H4 (cell line): ENCODE measurements at regions not wholly inside any gene's neighbourhood (a gene's known extent, or its start where the extent isn't known, plus 50 kb on each side); places are given as distances from the start of the nearest gene placed in this dataset.
A peak's percentile ranks its signal among the peaks of the same experiment; 100 is the strongest.

Experiments used
- DNase-seq: peaks from one replicate; pipeline ENCODE4 v3.0.0-alpha.2; 2015; ENCODE audit warnings: low spot score

- DNase-seq, result no peak
Observed at GRCh38 chr11:19403196-19403895, 162.6 kb upstream of the E2F8 start.

DNA sequence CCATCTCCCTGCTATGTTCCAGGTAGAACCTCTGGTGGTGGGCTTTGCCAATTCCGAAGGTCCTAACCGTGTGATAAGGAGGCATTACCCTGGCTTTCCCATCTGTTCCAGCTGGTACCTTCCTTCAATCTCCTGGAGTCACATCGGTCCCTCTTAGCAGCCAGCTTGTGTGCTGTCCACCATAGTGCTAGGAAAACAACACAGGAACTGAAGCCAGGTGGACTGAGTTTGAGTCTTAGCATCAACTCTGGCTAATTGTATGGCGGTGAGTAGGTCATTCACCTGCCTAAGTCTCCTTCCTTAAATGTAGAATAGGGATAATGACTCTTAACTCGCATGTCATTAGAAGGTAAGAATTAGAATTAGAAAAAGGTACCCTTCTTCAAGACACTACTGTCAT is 159.6 kb upstream of the E2F8 start:
- DNase-seq, result no peak

DNA sequence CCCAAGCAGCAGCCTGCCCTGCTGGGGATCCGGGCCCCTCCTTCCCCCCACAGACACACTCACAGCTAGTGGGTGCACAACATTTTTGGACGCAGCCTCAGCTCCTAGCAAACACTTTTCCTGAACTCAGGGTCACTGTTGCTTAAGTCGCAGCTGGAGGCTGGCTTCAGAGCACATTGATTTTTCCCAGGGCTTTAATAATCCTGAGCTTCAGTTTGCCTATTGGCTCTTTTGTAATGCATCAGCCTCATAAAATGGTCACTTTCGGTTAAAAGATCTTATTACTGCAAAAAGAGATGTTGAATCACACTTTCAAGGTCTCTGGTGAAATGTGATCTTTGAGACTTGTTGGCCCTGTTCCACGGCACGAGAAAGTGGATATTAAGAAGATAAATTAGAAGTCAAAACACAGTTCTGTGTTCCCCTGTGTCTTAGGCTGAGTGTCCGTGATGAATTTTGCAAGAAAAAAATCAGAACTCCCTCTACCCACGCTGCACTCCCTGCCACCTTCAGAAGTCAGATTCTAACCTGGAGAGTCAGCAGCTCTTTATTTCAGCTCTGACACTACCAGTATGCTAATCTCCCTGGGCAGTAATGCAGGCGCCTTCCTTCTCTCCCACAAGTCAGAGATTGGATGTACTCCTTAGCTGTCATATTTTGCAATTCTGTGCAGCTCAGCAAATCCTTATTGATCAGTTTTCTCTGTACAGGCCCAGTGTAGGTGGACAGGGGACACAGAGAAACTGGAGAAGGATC is 158.2 kb upstream of the E2F8 start:
- DNase-seq, result peak; percentile 34

DNA sequence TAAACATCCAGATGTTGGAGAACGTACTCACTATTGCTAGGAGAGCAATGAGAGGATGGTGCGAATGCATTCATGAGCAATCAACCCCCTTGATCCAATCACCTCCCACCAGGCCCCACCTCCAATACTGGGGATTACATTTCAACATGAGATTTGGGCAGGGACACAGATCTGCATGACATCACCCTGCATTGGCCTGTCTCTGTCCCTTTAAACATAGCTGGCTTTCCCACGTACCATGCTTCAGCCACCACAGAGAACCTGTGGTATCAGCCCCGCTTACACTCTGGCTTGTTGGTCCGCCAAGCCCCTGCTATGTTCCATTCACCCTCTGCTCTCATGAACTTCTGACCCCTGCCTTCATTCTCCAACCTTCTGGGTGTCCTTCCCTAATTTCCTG is 157.5 kb upstream of the E2F8 start:
- no peak for DNase-seq

GRCh38 chr11:19395050-19395449 is 154.3 kb upstream of the E2F8 start:
- no peak for DNase-seq

GRCh38 chr11:19394525-19395016 is 153.8 kb upstream of the E2F8 start:
- peak; percentile 41 for DNase-seq

GRCh38 chr11:19393941-19394340 is 153.2 kb upstream of the E2F8 start:
- DNase-seq, result no peak

DNA sequence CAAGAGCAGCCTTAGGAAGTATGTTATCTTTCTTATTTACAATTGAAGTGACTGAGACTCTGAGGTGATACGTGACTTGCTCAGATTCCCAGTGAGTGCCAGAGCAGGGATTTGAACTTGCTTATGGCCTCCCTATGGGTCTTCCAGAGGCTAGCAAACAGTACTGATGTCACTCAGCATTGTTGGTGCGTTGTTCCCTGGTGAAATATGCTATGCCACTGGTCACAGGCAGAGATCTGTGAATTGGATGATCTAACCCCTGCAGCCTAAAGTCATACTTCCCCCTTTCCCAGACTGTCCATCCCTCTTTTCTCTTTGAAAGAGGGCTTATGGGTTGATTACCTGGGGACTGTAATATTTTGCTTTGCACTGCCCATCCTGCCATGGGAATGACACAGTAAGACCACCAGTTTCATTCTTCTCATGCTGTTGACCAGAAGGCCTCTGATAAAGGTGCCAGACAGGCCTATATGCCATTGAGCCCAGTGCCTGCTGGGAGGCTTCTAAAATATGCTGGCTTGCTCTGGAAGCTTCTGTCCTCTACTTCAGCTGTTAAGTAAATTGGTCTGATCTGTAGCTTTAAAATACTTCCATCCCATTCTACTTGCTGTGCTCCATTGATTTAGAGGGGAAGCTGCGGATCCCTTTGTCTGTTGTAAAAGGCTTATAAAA is 152.2 kb upstream of the E2F8 start:
- DNase-seq, result no peak

DNA sequence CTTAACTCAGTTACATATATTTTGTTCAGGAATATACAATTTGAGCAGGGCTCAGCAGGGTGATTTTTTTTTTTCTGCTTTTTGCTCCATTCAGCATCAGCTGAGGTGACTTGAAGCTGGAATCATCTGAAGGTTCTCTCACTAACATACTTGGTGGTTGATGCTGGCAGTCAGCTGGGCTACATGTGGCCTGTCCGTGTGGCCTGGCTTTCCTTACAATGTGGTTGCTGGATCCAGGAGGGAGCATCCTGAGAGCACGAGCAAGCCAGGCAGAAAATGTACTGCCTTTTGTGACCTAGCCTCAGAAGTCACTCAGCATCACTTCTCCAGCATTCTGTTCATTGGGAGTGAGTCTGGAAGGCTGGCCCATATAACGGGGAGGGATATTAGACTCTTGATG is 151.6 kb upstream of the E2F8 start:
- DNase-seq, result no peak

DNA sequence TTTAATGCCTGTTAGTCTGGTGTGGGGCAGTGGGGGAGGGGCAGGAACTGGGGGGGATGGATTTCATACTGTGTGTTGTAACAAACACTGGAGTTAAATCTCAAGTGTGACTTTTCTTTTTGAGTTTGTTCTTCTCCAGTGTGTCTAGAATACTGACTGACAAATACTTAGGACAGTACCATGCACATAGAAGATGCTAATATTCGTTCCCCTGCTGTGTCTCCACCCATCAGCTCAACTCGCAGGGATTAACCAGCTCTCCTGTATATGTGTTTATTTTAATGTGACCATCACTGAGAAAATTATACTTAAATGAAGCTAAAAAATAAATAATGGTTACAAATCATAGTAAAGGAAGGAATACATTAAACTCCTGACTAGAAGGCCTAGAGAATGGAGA is 150.9 kb upstream of the E2F8 start:
- DNase-seq, result no peak

DNA sequence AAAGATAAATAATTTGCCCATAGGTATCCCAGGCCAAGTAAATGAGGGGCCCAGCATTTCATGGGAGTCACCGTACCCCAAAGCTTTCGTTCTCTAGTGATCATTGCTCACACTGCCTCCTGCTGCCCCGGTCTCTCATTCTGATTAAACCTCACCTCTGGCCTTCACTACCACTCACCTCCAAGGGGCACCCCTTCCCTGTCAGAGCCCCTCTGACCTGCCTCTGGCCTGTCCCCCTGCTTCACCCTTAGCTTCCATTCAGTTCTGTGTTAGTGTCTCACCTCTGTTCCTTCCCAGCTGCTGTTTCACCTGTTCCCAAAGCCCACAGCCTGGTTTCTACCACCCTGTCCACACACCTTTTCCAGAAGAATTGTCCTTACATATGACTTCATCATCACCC is 150.3 kb upstream of the E2F8 start:
- no peak for DNase-seq

- no peak for DNase-seq
Observed at GRCh38 chr11:19389787-19390303, 149.1 kb upstream of the E2F8 start.

GRCh38 chr11:19382131-19382611 is 141.4 kb upstream of the E2F8 start:
- DNase-seq, result no peak

DNA sequence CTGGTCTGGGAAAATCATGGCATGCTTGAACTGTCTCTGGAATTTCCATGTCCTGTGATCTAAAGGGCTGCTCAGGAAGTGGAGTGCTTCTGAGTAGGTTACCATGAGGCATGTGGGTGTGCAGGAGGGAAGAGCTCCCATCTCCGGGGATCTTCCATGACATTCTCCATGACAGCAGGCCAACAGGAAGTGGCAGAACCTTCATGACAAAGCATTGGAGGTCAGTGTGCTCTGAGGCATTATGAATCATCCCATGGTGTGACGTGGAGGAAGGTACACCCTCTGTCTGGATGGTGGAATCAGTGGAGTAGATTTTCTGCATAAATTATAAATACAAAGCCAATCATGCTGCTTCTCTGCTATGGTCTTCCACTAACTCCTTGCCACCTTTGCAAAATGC is 139.6 kb upstream of the E2F8 start:
- DNase-seq, result peak; percentile 82

- DNase-seq, result no peak
Observed at GRCh38 chr11:19379465-19379864, 138.7 kb upstream of the E2F8 start.

DNA sequence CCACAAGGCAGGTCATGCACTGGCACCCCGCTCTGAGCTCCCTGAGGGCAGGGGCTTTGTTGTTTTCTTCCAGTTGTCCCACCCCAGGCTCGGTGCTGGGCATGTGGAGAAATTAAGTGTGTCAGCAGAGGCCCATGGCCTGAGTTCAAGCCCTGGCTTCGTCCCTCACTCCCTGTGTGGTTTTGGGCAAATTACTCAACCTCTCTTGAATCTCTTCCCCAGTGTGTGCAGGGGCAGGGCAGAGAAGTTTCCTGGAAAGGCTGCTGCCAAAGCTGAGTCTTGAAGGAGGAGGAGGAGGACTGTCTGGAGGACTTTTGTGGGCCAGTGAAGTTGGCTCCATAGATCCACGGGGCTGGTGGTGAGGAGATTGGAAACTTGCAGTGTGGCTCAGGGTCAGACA is 138.1 kb upstream of the E2F8 start:
- no peak for DNase-seq

DNA sequence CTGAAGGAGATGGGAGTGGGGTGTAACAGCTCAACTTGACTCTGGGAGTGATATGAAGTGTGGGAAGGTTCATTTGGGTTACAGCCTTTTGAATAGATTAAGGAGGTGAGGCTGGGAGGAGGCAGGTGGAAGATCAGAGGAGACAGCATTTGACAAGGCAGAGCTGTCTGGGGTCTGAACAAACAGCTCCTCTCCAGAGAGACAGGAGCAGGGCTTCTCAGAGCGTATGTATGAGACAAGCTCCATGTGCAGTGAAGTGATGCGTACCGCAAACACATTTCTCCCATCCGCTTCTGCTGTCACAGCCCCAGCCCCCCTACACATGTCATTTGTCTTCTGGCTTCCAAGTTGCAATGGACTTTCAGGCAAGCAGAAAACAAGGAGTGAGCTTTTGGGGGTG is 137.1 kb upstream of the E2F8 start:
- DNase-seq, result no peak

DNA sequence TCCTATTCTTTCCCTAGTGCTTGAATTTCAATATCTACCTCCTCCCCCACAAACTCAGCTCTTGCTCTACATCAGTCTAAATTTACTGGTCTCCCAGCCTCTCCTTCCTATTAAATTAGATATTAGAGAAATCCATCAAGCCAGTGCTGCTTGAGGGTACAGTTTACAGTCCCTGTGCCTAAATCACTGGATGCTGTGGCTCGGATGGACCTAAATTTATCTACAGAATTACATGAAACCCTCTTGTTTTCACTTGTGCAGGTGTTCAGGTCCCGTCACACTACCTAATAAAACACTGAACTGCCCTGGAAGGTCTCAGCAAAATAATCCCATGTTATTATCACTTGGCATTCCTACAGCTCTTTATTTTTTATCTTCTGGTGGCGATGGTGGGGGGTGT is 134.7 kb upstream of the E2F8 start:
- no peak for DNase-seq

DNA sequence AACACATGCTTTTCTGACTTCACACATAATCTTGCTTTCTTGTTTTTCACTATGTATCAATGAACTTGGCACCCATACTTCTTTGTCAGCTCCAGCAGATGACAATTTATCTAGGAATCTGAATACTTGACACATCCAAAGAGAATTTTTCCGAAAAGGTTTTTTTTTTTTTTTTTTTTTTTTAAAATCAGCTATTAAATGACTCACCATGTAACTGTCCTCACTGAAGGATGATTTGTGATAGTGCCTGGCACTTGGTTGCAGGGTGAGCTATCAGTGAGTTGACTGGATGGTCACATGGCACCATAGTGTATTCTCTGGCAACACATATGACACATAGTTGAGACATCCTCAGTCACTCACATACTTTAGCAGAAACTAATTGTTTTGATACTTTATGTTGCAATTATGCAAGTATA is 133.4 kb upstream of the E2F8 start:
- DNase-seq, result no peak

- DNase-seq, result no peak
Observed at GRCh38 chr11:19372381-19372780, 131.6 kb upstream of the E2F8 start.

GRCh38 chr11:19370100-19370861 is 129.5 kb upstream of the E2F8 start:
- no peak for DNase-seq
